NCI-H446 (cell line): ENCODE measurements at regions not wholly inside any gene's neighbourhood (a gene's known extent, or its start where the extent isn't known, plus 50 kb on each side); places are given as distances from the start of the nearest gene placed in this dataset.
"Not testable (repeated sequence)": the region's sequence is repeated elsewhere in the genome, so short reads cannot be mapped to it uniquely, and the experiment has no call there.

ENCODE experiments used
- DNase-seq, 2 experiments: peaks; one replicate each; lab custom pipeline; 2025; lab: John Stamatoyannopoulos, UW

GRCh38 chr12:131456301-131457027, 254.4 kb upstream of the SFSWAP start:
- DNase-seq = no peak

GRCh38 chr12:131457028-131457310, 253.9 kb upstream of the SFSWAP start:
- DNase-seq = no peak

DNA sequence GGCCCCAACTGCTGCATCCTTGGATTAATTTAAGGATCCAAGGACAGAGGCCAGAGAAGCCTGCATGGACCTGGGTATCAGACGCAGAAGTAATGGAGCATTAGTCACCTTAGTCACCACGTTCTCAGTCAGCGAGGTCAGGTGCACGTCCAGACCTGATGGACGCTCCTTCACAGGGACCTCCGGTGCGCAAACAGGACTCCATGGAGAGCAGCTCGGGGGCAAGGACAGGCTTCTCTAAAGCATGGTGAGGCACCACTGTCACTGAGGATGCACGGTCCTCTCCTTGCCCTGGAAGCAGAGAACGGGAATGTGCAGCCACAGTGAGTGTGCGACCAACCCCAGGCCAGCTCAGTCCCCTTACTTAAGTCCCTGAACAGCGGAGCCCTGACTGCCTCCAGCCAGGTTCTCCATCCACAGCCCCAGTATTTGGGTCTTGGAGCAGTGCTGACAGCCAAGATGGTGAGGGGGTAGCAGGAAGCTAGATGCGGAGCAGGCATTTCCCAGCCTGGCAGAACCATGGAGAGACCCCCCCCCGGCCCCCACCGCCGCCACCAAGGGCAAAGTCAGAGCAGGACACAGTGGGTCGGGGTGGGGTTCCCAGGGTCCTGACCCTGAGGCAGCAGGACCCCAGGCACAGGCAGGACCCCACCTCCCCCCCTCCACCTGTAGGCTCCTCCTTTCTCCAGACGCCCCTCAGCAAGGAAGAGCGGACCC, 253.4 kb upstream of the SFSWAP start:
- DNase-seq = no peak

DNA sequence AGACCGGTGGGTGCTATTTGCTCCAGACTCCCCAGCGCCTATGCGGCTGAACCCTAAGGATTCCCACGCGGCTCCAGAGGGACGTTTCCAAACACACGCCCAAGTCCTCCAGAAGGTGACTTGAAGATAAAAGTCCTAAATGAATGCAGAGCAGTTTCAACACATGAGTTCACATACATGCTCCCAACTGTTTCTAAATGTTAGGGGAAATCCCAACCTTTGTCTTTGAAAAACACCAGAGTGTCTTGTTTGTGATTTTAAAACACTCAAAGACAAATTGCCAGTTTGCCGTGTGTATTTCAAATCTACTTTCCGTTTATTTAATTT, 252.9 kb upstream of the SFSWAP start:
- DNase-seq = no peak

DNA sequence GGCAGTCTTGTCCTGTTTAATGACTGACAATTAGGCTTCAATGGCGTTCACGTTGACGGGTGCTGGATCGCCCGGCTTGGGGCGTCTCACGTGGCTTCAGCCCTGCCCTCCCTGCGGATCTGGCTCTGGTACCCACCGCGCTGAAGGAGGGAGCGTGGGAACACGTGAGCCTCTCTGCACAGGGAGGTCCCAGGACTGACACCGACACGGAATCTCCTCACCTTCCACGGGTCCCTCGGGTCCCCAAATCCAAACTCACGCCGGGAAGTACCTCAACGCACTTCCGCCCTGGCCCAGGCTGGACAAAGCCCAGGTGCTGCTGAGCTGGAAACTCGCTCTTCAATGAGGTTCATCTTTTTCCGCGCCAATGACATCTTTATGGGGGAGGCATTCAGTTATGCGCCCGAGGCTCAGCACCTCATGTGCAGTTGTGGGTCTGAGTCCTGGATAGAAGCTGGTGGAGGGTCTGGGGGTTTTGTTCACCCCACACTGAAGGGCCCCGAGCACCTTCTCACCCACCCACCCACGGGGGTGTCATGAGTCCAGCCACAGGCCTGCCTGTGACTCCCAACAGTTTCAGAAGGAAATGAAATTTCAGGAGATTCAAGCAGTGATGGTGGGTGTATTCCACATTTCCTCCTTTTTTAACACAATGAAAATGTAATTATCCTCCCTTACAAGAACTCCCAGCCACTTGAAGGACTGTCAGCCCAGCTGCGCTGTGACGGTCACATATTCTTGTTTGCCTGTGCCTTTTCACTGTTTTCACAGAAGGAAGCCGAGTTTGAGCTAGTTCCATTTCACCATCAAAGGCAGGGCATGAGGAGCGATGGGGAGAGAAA, 251.7 kb upstream of the SFSWAP start:
- DNase-seq = no peak

GRCh38 chr12:131459773-131460365, 251.0 kb upstream of the SFSWAP start:
- DNase-seq = no peak

GRCh38 chr12:131460520-131460919, 250.4 kb upstream of the SFSWAP start:
- DNase-seq = no peak

- no peak for DNase-seq
These were observed 249.8 kb upstream of the SFSWAP start for GRCh38 chr12:131461096-131461495.

DNA sequence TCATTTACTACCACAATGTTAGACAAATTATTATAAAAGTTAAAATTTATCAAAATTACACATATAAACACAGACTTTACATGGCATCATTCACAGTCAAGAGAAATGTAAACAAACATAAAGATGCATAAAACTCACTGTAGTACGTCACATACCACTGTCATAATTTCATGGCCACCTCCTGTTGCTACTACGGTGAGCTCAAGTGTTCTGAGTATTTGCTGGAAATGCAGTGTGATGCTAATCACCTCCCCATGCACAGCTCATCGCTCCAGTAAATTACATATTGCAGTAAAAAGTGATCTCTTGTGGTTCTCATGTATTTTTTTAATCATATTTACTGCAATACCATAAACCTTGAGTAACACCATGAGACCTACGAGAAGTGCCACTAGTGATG, 247.7 kb upstream of the SFSWAP start:
- no peak for DNase-seq

DNA sequence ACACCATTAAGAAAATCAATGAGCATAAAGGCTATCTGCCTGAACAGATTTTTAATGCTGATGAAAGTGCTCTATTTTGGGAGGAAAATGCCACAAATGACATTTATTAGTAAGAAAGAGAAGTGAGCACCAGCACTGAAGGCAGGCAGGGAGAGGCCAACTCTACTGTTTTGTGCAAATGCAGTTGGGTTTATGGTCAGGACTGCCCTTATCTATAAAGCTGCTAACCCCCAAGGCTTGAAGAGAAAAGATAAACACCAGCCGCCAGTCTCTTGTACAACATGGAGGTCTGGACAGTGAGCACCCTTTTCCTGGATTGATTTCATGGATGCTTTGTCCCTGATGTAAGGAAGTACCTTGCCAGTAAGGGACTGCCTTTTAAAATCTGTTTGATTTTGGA, 246.8 kb upstream of the SFSWAP start:
- no peak for DNase-seq

DNA sequence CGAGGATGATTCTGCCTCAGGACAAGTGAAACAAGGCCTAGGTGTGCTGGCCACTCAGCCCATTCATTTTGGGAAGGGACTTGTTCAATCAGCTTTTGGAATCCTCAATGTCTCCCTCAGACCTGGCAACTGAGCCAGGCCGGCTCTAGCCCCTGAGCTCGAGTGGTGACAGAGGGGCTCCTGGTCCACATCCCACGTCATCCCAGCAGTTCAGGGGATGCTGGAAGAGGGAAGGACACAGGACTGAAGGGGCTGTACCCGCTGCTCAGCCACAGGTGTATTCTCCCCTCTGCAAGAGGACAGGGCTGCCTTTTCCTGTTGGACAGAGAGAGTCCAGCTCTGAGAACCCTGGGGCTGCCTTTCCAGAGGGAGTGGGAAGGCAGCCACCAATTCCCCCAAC, 244.6 kb upstream of the SFSWAP start:
- DNase-seq = no peak

GRCh38 chr12:131466932-131467331, 244.0 kb upstream of the SFSWAP start:
- DNase-seq = no peak

GRCh38 chr12:131468206-131468605, 242.7 kb upstream of the SFSWAP start:
- no peak for DNase-seq

DNA sequence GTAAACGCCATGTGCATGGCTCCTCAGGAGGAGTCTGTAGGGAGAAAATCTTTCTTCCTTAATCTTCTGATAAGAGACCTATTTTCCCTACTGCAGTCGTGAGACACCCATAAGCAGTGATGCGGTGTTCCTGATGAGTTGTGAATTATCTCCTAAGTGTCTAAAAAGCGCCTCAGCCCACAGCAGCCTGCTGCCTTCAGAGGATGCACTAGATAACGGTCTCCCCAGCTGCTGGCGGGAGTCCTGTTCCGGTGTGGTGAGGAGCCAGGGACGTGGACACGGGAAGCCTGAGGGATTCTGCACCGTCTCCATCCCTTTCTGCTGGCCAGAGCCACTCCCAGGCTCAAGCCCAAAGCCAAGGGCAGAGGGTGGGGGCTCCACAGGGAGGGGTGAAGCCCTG, 240.9 kb upstream of the SFSWAP start:
- not testable (repeated sequence) for DNase-seq

GRCh38 chr12:131471271-131471905, 239.5 kb upstream of the SFSWAP start:
- DNase-seq = no peak

GRCh38 chr12:131471946-131472732, 238.8 kb upstream of the SFSWAP start:
- DNase-seq = no peak

- no peak for DNase-seq
These were observed 237.6 kb upstream of the SFSWAP start for GRCh38 chr12:131473261-131473660.

DNA sequence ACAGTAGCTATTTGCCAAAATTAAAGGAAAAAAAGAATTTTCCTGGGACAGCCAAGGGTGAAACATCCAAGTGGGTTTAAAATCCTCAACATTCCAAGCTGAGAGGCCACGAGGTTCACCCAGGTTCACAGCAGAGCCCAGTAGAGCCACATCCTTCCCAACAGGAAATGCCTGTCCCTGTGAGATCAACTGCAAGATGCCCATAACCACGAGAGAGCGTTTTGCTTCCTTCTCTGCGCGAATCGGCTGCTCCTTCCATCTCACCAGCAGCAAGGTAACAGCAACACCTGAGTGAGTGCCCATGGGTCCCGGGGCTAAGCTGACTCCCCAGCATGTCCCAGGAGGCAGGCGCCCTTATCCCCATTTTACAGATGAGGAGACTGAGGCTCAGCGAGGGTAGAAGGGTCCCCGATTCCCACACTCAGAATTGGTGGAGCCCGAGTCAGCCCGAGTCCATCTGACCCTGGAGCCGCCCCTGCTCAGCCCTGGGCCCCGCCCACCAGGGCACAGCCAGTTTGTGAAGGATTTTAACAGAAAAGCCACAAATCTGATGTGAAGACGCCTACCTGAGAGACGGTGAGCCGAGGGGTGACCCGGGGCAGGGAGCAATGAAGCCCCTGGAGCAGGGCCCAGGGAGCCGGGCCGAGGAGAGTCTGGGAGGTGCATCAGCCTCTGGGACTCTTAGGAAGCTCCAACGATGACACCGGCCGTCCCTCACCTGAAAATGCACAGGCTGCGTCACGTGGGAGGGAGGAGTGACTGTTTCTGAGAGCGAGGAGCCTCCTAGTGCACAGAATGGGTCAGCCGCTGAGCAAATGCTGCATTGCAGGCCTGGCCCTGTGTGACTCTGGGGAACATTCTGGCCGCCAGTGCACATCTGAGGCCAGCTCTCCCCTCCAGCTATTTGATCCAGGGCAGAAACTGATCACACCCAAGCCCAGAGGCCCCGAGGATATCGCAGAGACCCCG, 236.9 kb upstream of the SFSWAP start:
- no peak for DNase-seq

DNA sequence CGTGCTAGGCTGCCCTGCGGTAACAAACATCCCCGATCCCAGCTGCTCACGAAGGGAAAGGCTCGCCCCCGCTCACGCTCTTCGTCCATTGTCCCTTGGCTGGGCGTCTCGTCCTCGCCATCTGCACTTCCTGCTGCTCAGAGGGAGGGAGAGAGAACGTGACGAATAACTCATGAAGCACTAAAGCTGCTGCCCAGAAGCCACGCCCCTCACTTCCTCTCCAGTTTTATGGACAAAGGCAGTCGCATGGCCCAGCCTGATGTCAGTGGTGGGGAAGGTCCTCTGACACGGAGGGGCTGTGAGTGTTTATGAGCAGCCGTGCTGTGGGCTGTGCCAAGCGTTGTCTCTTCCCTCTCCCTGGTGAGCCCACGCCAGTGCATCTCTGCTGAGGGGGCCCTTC, 235.9 kb upstream of the SFSWAP start:
- not testable (repeated sequence) for DNase-seq

- no peak for DNase-seq
These were observed 233.3 kb upstream of the SFSWAP start for GRCh38 chr12:131477613-131478012.
